ENCODE measurements at regions not wholly inside any gene's neighbourhood (a gene's known extent, or its start where the extent isn't known, plus 50 kb on each side); places are given as distances from the start of the nearest gene placed in this dataset.
"Not testable (repeated sequence)": the region's sequence is repeated elsewhere in the genome, so short reads cannot be mapped to it uniquely, and the experiment has no call there.

DNA sequence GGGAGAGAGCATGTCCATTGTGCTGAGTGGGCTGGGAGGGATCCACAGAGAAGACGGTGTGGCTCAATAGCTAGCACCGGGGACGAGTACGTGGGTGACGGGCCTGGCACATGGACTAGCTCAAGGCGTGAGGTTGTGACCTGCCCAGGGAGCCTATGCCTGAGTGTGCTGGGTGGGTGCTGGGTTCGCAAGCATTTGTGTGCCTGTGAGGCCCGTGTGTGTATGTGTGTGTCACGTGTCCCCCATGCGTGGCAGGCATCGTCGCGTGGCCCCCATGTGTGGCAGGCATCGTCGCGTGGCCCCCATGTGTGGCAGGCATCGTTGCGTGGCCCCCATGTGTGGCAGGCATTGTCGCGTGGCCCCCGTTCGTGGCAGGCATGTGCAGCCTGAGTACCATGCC lies 109.2 kb downstream of the TMEM121 start:
- DNase-seq (ENCODE audit: low read depth, low spot score) (no peak), FAIRE-seq (no peak)
- intact Hi-C loops (cut with micrococcal nuclease), result no loop called here
- ChIA-PET POLR2A (no interaction called here), CTCF (no interaction called here)
- Histone ChIP-seq H2AFZ (ENCODE audit: low read depth, low read length) (no peak overlapping the region), H3K79me2 (ENCODE audit: control insufficient read depth, insufficient read depth, low read length) (no peaks in the 10 kb centered on the region), H3K27me3 (ENCODE audit: control insufficient read depth in 2 of 2, insufficient read depth in 2 of 2, low read length in 2 of 2) (no peaks in the 10 kb centered on the region), H3K9me1 (replicated peaks; ENCODE audit: control insufficient read depth, extremely low read depth, insufficient read depth, low read length) (no peaks in the 10 kb centered on the region), H4K20me1 (replicated peaks; ENCODE audit: control insufficient read depth, extremely low read depth, insufficient read depth, low read length) (no peaks in the 10 kb centered on the region), H3K9ac (replicated peaks; ENCODE audit: extremely low read depth, insufficient read depth, low read length) (no peak overlapping the region), H3K4me2 (ENCODE audit: insufficient read depth, low read length) (no peak overlapping the region), H3K4me1 (ENCODE audit: control insufficient read depth, extremely low read depth, insufficient read depth, low read length) (no peaks in the 10 kb centered on the region), H3K9me3 (replicated peaks; ENCODE audit: control insufficient read depth, insufficient read depth, low read length) (peaks cover 2% of the 10 kb centered on the region), H3K36me3 (ENCODE audit: control insufficient read depth in 2 of 2, extremely low read depth in 1 of 2, insufficient read depth in 2 of 2, low read length in 2 of 2) (no peaks in the 10 kb centered on the region), H3K27ac (ENCODE audit: insufficient read depth, low read depth, low read length) (no peak overlapping the region), H3K4me3 (replicated peaks in 1 of 3; ENCODE audit: insufficient read depth in 1 of 3, low read depth in 1 of 3, low read length in 3 of 3) (no peak overlapping the region)
- BruUV-seq (replicated peaks), result no TSS peak
- dilution Hi-C loops (cut with MboI; ENCODE audit: extremely low pct_ligation_motif_present, low sequenced_read_pairs), result no loop called here
- TF ChIP-seq POLR2A (IDR thresholded peaks at IDR 0.05; ENCODE audit: low read depth, low read length), result no peak
- TF ChIP-seq GATA2 (IDR thresholded peaks at IDR 0.05; ENCODE audit: insufficient read depth, insufficient read length, low read depth, low read length), result no peak
- TF ChIP-seq POLR2AphosphoS5 (IDR thresholded peaks at IDR 0.05; ENCODE audit: insufficient read depth, low read depth, low read length), result no peak
- no peak for TF ChIP-seq JUN (IDR thresholded peaks at IDR 0.05; ENCODE audit: borderline replicate concordance, insufficient read depth, insufficient read length, low read depth)

DNA sequence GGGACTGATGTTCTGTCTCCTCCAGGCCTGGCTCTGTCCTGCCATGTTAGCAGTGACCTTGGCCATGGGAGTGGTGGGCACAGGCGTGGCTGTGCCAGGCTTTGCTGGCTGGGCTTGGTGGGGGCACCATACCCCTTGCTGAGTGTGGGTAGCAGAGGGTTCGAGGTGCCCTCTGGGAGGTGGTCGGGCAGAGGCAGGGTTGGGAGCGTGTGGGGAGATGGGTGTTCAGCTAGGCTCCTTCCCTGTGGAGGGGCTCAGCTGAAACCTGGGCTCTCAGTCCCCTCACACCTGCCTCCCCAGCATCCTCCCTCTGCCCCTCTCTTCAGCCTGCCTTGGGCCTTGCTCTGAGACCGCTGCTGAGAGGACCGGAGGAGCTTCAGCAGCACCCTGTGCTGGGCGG lies 109.6 kb downstream of the TMEM121 start:
- H3K4me1 ChIP-seq (ENCODE audit: control insufficient read depth, extremely low read depth, insufficient read depth, low read length); H3K4me2 ChIP-seq (ENCODE audit: insufficient read depth, low read length); POLR2A ChIA-PET; H3K4me3 ChIP-seq (replicated peaks in 1 of 3; ENCODE audit: insufficient read depth in 1 of 3, low read depth in 1 of 3, low read length in 3 of 3); FAIRE-seq; intact Hi-C loops (cut with micrococcal nuclease); H3K9me1 ChIP-seq (replicated peaks; ENCODE audit: control insufficient read depth, extremely low read depth, insufficient read depth, low read length); DNase-seq (ENCODE audit: low read depth, low spot score); H3K79me2 ChIP-seq (ENCODE audit: control insufficient read depth, insufficient read depth, low read length); H2AFZ ChIP-seq (ENCODE audit: low read depth, low read length); dilution Hi-C loops (cut with MboI; ENCODE audit: extremely low pct_ligation_motif_present, low sequenced_read_pairs); CTCF ChIA-PET; H4K20me1 ChIP-seq (replicated peaks; ENCODE audit: control insufficient read depth, extremely low read depth, insufficient read depth, low read length); BruUV-seq (replicated peaks); H3K9me3 ChIP-seq (replicated peaks; ENCODE audit: control insufficient read depth, insufficient read depth, low read length); H3K36me3 ChIP-seq (ENCODE audit: control insufficient read depth in 2 of 2, extremely low read depth in 1 of 2, insufficient read depth in 2 of 2, low read length in 2 of 2); H3K27ac ChIP-seq (ENCODE audit: insufficient read depth, low read depth, low read length); H3K9ac ChIP-seq (replicated peaks; ENCODE audit: extremely low read depth, insufficient read depth, low read length); H3K27me3 ChIP-seq (ENCODE audit: control insufficient read depth in 2 of 2, insufficient read depth in 2 of 2, low read length in 2 of 2): not testable (repeated sequence)

All from endothelial cell of umbilical vein (primary cell).